HPDE6-E6E7 (cell line): ENCODE measurements at regions not wholly inside any gene's neighbourhood (a gene's known extent, or its start where the extent isn't known, plus 50 kb on each side); places are given as distances from the start of the nearest gene placed in this dataset.
"Not testable (repeated sequence)": the region's sequence is repeated elsewhere in the genome, so short reads cannot be mapped to it uniquely, and the experiment has no call there.

ENCODE experiments used
- DNase-seq: peaks from one replicate; pipeline ENCODE4 v3.0.0; 2011; ENCODE audit warnings: missing footprints; ENCODE audit errors: extremely low spot score

GRCh38 chr21:28078126-28078525 lies 914.6 kb downstream of the LTN1 start:
- no peak for DNase-seq

- DNase-seq: no peak
These were observed 918.0 kb downstream of the LTN1 start for GRCh38 chr21:28074676-28075075.

DNA sequence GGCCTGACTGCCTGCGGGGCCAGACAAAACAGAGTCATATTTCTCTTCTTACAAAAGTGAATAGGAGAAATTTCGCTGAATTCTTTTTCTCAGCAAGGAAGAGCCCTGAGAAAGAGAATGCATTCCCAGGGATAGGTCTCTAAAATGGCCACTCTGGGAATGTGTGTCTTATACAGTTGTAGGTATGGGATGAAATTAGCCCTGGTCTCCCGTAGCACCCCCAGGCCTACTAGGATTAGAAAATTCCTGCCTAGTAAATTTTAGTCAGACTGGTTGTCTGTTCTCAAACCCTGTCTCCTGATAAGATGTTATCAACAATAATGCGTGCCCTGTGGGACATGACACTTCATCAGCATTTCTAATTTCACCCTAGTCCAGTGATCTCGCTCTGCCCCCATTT lies 920.1 kb downstream of the LTN1 start:
- DNase-seq: no peak

- no peak for DNase-seq
These were observed 923.2 kb downstream of the LTN1 start for GRCh38 chr21:28069450-28069923.

DNA sequence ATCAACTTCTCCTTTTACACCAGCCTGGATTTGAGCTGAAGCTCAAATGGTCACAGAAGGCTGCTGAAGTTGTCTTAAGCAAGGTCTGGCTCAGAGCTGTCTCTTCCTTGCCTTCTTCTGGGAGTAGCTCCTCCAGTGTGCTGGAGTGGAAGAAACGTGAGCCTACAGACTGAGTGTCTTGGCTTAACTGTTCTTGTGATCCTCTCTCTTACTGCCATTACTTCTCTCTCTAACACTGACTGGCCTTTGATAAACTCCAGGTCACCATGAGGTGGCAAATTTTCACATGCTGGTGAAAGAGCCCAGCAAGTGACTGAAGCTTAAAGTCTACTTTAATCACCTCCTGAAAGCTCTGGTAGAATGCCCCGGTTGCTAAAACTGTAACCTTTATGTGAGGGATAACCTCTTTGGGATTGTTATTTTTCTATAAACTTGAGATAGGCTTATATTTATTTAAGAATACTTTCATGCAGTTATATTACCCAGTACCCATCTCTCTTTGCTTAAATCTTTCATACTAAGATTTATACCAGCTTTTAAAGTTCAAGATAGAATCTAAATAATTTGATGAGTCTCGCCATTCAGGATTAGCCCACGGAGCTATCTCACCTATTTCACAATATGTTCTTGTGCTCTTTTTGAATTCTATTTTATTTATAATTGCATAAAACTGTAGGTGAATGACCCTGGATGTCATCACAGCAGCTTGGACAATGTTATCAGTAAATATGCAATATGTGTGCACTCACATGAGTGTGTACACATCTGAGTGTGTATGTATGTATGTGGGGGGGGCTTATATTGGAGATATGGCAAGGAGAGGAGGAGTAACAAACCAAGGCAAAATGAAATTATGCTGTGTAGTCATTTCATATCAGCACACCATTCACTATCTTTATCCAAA lies 924.0 kb downstream of the LTN1 start:
- DNase-seq: no peak

GRCh38 chr21:28066596-28067387 lies 925.9 kb downstream of the LTN1 start:
- DNase-seq: no peak

GRCh38 chr21:28066076-28066475 lies 926.6 kb downstream of the LTN1 start:
- DNase-seq: no peak

DNA sequence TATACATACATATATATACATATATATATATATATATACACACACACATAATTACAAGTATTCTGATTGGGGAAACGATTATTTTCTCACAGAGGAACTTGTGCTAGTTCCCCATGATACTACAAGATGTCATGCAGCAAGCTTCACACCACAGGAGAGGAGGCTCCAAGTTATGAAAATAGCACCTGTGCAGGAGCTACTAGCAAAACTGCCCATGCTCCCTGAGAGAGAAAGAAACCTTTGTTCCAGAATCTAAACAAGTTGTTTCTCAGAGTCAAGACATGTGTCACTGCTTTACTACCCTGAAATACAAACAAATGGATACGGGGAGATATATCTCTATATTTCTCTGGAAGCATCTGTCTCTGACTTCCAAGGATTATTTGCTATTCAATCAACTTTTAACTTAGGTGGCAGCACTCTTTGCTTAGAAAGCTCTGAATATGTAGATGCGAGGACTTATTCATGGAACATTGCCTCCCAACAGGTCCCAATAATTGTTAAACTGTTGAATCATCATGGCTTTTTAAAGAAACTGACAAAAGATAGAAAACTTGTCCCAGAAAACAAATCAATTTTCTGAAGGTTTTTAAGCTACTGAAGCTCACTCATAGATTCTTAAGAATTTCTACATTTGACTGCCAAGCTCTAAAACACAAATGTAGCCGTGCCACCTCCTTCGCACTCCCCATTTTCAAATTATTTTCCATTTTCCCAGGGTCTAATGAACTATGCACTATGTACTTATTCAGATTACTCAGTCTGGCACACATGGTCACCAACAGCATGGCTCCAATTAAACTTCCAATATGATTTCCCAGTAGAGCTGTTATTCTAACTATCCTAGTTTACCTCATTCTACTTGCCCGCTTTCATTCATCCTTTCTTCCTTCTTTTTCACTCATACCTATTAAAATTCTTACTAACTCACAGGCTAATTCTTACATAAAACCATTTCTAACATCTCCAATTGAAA lies 929.1 kb downstream of the LTN1 start:
- no peak for DNase-seq

GRCh38 chr21:28052956-28053355 lies 939.7 kb downstream of the LTN1 start:
- DNase-seq: not testable (repeated sequence)

GRCh38 chr21:28051649-28052048 lies 941.0 kb downstream of the LTN1 start:
- DNase-seq: not testable (repeated sequence)

GRCh38 chr21:28035692-28036091 lies 957.0 kb downstream of the LTN1 start:
- not testable (repeated sequence) for DNase-seq

- not testable (repeated sequence) for DNase-seq
These were observed 957.8 kb downstream of the LTN1 start for GRCh38 chr21:28034916-28035315.

- not testable (repeated sequence) for DNase-seq
These were observed 958.3 kb downstream of the LTN1 start for GRCh38 chr21:28034334-28034733.

- DNase-seq: not testable (repeated sequence)
These were observed 960.0 kb downstream of the LTN1 start for GRCh38 chr21:28032652-28033051.

- not testable (repeated sequence) for DNase-seq
These were observed 961.6 kb downstream of the LTN1 start for GRCh38 chr21:28031066-28031465.

DNA sequence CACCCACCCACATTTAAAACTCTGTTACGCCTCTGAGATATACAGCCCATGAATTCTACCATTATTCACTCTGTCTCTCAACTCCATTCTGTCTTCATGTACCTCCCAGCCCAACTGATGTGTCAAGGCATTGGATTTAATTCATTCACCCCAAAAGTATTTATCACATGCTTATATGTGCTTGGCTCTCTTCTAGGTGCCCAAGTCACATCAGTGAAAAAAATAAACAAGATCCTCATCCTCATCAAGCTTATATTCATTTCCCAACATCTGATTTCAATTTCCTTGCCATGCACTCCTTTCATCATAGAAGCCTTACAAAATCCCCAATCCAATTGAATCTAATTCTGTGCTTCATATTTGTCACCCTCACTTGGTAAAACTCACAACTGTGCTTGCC lies 967.6 kb downstream of the LTN1 start:
- no peak for DNase-seq

DNA sequence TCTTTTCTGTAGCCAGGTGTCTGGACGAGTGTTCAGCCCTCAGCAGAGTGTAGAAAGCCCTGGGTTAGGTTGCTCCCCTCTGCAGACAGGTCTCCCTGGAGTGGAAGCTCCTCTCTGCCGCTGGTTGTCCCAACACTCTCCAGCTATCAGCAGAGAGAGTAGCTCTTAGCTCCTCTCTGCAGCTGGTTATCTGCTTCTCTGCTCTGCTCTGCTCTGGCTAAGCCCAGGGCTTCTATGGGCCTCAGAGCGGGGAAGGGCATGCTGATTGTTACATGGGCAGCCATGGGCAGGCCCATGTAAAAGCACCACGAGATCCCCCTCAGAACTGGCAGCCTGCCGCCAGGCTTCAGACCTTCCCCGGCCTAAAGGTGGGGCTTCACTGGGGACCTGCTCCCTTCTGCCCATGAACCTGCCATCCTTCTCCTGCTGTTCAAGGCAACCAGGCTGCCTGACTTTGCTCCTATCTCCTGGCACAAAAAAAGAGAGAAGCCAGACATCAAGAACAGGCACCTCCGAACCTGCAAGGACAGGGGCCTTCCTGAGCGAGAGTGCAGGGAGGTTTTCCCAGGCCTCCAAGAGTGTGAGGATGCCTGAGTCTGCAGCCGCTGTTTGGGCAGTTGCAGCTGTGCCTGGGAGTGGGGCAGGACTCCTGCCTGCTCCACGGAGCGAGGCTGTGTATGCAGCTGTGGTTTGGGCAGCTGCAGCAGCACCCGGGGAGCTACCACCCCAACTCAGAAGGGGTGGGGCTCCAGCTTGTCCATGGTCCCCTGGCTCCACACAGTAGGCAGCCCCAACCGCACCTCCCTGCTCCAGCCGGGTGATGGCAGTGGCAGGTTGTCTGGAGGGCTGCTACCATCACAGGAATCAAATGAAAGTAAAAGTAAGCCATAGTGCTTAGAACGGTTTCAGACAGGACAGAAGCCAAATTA lies 973.7 kb downstream of the LTN1 start:
- peak; percentile 14 for DNase-seq

- no peak for DNase-seq
These were observed 974.5 kb downstream of the LTN1 start for GRCh38 chr21:28018213-28018612.

DNA sequence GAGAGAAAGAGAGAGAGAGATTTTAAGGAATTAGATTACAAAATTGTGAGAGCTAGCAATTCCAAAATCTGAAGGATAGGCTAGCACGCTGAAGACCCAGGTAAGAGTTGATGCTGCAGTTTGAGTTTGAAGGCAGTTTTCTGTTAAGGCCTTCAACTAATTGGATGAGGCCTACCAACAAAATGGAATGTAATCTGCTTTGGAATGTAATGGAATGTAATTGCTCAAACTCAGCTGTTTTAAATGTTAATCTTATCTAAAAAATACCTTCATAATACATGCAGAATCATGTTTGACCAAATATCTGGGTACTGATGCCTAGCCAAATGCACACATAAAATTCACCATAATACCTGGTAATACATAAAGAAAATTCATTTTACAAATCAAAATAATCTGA lies 976.1 kb downstream of the LTN1 start:
- DNase-seq: no peak

DNA sequence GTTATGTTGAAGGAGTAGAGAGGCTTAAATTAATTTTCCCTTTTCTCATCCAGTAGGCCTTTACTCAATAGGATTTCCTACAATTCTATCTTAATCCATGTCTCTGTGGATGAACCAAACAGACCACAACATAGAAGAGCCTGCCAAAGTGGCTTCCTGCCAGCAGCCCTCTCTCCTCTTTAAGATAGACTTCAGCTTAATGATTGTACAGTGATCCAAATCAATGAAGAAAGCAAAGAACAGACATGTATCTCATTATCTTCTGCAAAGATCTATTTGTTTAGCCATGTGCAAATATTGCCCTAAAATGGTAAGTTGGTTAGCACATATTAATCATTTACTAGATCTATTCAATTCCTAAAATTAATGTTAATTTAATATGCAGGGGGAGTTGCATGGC lies 979.6 kb downstream of the LTN1 start:
- not testable (repeated sequence) for DNase-seq
